ENCODE measurements at regions not wholly inside any gene's neighbourhood (a gene's known extent, or its start where the extent isn't known, plus 50 kb on each side); places are given as distances from the start of the nearest gene placed in this dataset.

- DNase-seq (ENCODE audit: low read depth, low spot score): no peak
- TF ChIP-seq POLR2AphosphoS5 (IDR thresholded peaks at IDR 0.05; ENCODE audit: borderline replicate concordance, low read depth, low read length): no peak
- no peak for TF ChIP-seq EZH2 (IDR thresholded peaks at IDR 0.05)
- TF ChIP-seq FOXP2 (optimal IDR thresholded peaks at IDR 0.05; ENCODE audit: control extremely low read depth, extremely low read length, insufficient read depth): no peak
- Histone ChIP-seq H3K9ac (ENCODE audit: insufficient read length) (no peak overlapping the region), H3K36me3 (ENCODE audit: insufficient read depth, low read length) (no peaks in the 10 kb centered on the region), H3K27ac (no peak overlapping the region), H3K4me3 (no peak overlapping the region), H3K9me3 (ENCODE audit: low read depth, low read length) (no peaks in the 10 kb centered on the region)
These were observed 927.9 kb downstream of the MAT2B start for GRCh38 chr5:164433106-164433870.

- TF ChIP-seq FOXP2 (optimal IDR thresholded peaks at IDR 0.05; ENCODE audit: control extremely low read depth, extremely low read length, insufficient read depth) (no peak), POLR2AphosphoS5 (IDR thresholded peaks at IDR 0.05; ENCODE audit: borderline replicate concordance, low read depth, low read length) (no peak), EZH2 (IDR thresholded peaks at IDR 0.05) (no peak)
- H3K36me3 ChIP-seq (ENCODE audit: insufficient read depth, low read length): no peaks in the 10 kb centered on the region
- no peak overlapping the region for H3K9ac ChIP-seq (ENCODE audit: insufficient read length)
- H3K27ac ChIP-seq: no peak overlapping the region
- H3K4me3 ChIP-seq: no peak overlapping the region
- no peaks in the 10 kb centered on the region for H3K9me3 ChIP-seq (ENCODE audit: low read depth, low read length)
- DNase-seq (ENCODE audit: low read depth, low spot score): no peak
These were observed 930.2 kb downstream of the MAT2B start for GRCh38 chr5:164435576-164435975.

DNA sequence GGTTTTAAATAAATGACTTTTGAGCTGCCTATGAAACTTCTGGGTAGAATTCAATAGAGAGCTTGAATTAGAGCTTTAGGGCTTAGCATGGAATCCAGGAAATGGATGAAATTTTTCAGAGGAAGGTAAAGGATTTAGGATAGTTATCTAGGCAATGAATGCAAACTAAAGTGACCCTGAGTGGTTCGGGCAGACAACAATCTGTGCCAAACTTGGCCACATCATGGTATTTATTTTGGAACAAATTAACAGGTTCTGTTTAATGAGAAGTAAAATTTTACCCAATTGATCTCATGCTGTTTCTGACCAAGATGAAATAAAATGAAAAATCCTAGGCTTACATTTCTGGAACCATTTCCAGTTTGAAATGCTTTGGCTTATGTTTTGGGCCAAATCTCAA is 934.4 kb downstream of the MAT2B start:
- H3K27ac ChIP-seq: no peak overlapping the region
- no peaks in the 10 kb centered on the region for H3K9me3 ChIP-seq (ENCODE audit: low read depth, low read length)
- no peaks in the 10 kb centered on the region for H3K36me3 ChIP-seq (ENCODE audit: insufficient read depth, low read length)
- no peak for TF ChIP-seq FOXP2 (optimal IDR thresholded peaks at IDR 0.05; ENCODE audit: control extremely low read depth, extremely low read length, insufficient read depth)
- no peak for DNase-seq (ENCODE audit: low read depth, low spot score)
- no peak overlapping the region for H3K9ac ChIP-seq (ENCODE audit: insufficient read length)
- H3K4me3 ChIP-seq: no peak overlapping the region

GRCh38 chr5:164449460-164449859 is 944.0 kb downstream of the MAT2B start:
- TF ChIP-seq EZH2 (IDR thresholded peaks at IDR 0.05): no peak
- TF ChIP-seq POLR2AphosphoS5 (IDR thresholded peaks at IDR 0.05; ENCODE audit: borderline replicate concordance, low read depth, low read length): no peak
- no peak for TF ChIP-seq FOXP2 (optimal IDR thresholded peaks at IDR 0.05; ENCODE audit: control extremely low read depth, extremely low read length, insufficient read depth)
- H3K36me3 ChIP-seq (ENCODE audit: insufficient read depth, low read length): no peaks in the 10 kb centered on the region
- H3K27ac ChIP-seq: no peak overlapping the region
- DNase-seq (ENCODE audit: low read depth, low spot score): no peak
- H3K4me3 ChIP-seq: no peak overlapping the region
- H3K9me3 ChIP-seq (ENCODE audit: low read depth, low read length): no peaks in the 10 kb centered on the region
- no peak overlapping the region for H3K9ac ChIP-seq (ENCODE audit: insufficient read length)

GRCh38 chr5:164466033-164466432 is 960.6 kb downstream of the MAT2B start:
- Histone ChIP-seq H3K27ac (no peak overlapping the region), H3K9me3 (ENCODE audit: low read depth, low read length) (no peaks in the 10 kb centered on the region), H3K36me3 (ENCODE audit: insufficient read depth, low read length) (no peaks in the 10 kb centered on the region), H3K4me3 (no peak overlapping the region), H3K9ac (ENCODE audit: insufficient read length) (no peak overlapping the region)
- DNase-seq (ENCODE audit: low read depth, low spot score): no peak
- TF ChIP-seq FOXP2 (optimal IDR thresholded peaks at IDR 0.05; ENCODE audit: control extremely low read depth, extremely low read length, insufficient read depth) (no peak), EZH2 (IDR thresholded peaks at IDR 0.05) (no peak), POLR2AphosphoS5 (IDR thresholded peaks at IDR 0.05; ENCODE audit: borderline replicate concordance, low read depth, low read length) (no peak)

DNA sequence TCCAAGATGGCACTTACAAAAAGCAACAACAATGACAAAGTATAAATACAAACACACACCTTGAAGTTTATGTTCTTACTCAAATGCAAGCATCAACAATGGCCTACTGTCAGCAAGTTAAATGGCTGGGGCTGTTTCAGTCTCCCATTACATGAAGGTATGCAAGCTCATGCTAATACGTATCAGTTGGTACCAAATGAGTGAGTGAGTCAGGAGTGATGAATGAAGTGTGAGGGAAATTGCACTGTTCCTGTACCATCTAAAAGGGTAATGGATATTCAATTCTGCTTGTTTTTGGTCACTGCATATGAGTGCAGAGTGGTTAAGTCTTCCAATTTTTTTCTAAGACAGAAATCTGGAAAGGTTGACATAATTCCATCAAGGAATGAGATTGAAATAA is 964.9 kb downstream of the MAT2B start:
- TF ChIP-seq FOXP2 (optimal IDR thresholded peaks at IDR 0.05; ENCODE audit: control extremely low read depth, extremely low read length, insufficient read depth) (no peak), POLR2AphosphoS5 (IDR thresholded peaks at IDR 0.05; ENCODE audit: borderline replicate concordance, low read depth, low read length) (no peak), EZH2 (IDR thresholded peaks at IDR 0.05) (no peak)

DNA sequence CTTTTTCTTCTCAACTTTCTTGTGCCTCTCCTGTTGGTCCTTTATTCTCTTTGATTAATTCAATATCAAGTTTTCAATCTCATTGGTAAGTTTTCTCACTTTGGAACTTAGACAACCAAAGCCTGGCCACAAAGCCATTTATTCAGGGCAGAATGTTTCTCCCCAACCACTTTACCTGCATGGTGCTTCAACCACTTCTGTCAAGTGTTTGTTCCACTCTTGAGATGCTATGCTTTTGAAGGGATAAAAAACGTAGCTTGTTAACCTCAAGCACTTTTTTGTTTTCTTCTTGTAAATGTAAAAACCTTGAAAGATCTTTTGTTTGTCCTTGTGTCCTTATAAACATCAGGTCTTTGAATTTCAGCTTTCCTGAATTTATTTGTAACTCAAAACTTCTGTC is 966.7 kb downstream of the MAT2B start:
- Histone ChIP-seq H3K9ac (ENCODE audit: insufficient read length) (no peak overlapping the region), H3K4me3 (no peak overlapping the region), H3K27ac (no peak overlapping the region), H3K36me3 (ENCODE audit: insufficient read depth, low read length) (no peaks in the 10 kb centered on the region), H3K9me3 (ENCODE audit: low read depth, low read length) (no peaks in the 10 kb centered on the region)
- DNase-seq (ENCODE audit: low read depth, low spot score): no peak
- TF ChIP-seq EZH2 (IDR thresholded peaks at IDR 0.05) (no peak), FOXP2 (optimal IDR thresholded peaks at IDR 0.05; ENCODE audit: control extremely low read depth, extremely low read length, insufficient read depth) (no peak), POLR2AphosphoS5 (IDR thresholded peaks at IDR 0.05; ENCODE audit: borderline replicate concordance, low read depth, low read length) (no peak)

More for the DNA sequence above, 964.9 kb downstream of the MAT2B start:
- H3K27ac ChIP-seq: no peak overlapping the region
- H3K9me3 ChIP-seq (ENCODE audit: low read depth, low read length): no peaks in the 10 kb centered on the region
- H3K36me3 ChIP-seq (ENCODE audit: insufficient read depth, low read length): no peaks in the 10 kb centered on the region
- H3K4me3 ChIP-seq: no peak overlapping the region
- H3K9ac ChIP-seq (ENCODE audit: insufficient read length): no peak overlapping the region
- no peak for DNase-seq (ENCODE audit: low read depth, low spot score)

- TF ChIP-seq FOXP2 (optimal IDR thresholded peaks at IDR 0.05; ENCODE audit: control extremely low read depth, extremely low read length, insufficient read depth): no peak
- no peak for TF ChIP-seq POLR2AphosphoS5 (IDR thresholded peaks at IDR 0.05; ENCODE audit: borderline replicate concordance, low read depth, low read length)
- TF ChIP-seq EZH2 (IDR thresholded peaks at IDR 0.05): no peak
- H3K4me3 ChIP-seq: no peak overlapping the region
- H3K9ac ChIP-seq (ENCODE audit: insufficient read length): no peak overlapping the region
- no peak overlapping the region for H3K27ac ChIP-seq
- DNase-seq (ENCODE audit: low read depth, low spot score): no peak
- no peaks in the 10 kb centered on the region for H3K36me3 ChIP-seq (ENCODE audit: insufficient read depth, low read length)
- H3K9me3 ChIP-seq (ENCODE audit: low read depth, low read length): no peaks in the 10 kb centered on the region
These were observed 970.0 kb downstream of the MAT2B start for GRCh38 chr5:164475339-164475977.
